Parathyroid adenoma (tissue), 2 donors: ENCODE measurements at regions not wholly inside any gene's neighbourhood (a gene's known extent, or its start where the extent isn't known, plus 50 kb on each side); places are given as distances from the start of the nearest gene placed in this dataset.
A peak's percentile ranks its signal among the peaks of the same experiment; 100 is the strongest.

Experiments used
- H2AFZ ChIP-seq: fragments of 300-600 bp; sonication (generic); one replicate; pipeline ENCODE4 v1.7.0; 2017; ENCODE audit warnings: antibody characterized with exemption, mild to moderate bottlenecking
- H3K27ac ChIP-seq: fragments of 300-600 bp; sonication (generic); one replicate; pipeline ENCODE4 v1.7.0; 2017
- H3K27me3 ChIP-seq: fragments of 300-600 bp; sonication (generic); one replicate; pipeline ENCODE4 v1.7.0; 2017; ENCODE audit warnings: low read length; ENCODE audit not compliant: control insufficient read depth, insufficient read depth
- H3K36me3 ChIP-seq: fragments of 300-600 bp; sonication (generic); one replicate; pipeline ENCODE4 v1.7.0; 2017; ENCODE audit warnings: low read length; ENCODE audit not compliant: control insufficient read depth, insufficient read depth
- H3K4me1 ChIP-seq: fragments of 300-600 bp; sonication (generic); one replicate; pipeline ENCODE4 v1.7.0; 2017; ENCODE audit warnings: control low read depth
- H3K4me2 ChIP-seq: fragments of 300-600 bp; sonication (generic); one replicate; pipeline ENCODE4 v1.7.0; 2017; ENCODE audit warnings: low read length
- H3K4me3 ChIP-seq: fragments of 300-600 bp; sonication (generic); one replicate; pipeline ENCODE4 v1.7.0; 2017; ENCODE audit warnings: low read depth, low read length
- H3K79me2 ChIP-seq: fragments of 300-600 bp; sonication (generic); one replicate; pipeline ENCODE4 v1.7.0; 2017; ENCODE audit warnings: control low read depth
- H3K9ac ChIP-seq: fragments of 300-600 bp; sonication (generic); one replicate; pipeline ENCODE4 v1.7.0; 2017; ENCODE audit warnings: mild to moderate bottlenecking
- H3K9me3 ChIP-seq: fragments of 300-600 bp; sonication (generic); one replicate; pipeline ENCODE4 v1.7.0; 2017; ENCODE audit warnings: low read length; ENCODE audit not compliant: control insufficient read depth
- CTCF ChIP-seq: fragments of 300-600 bp; sonication (generic); IDR thresholded peaks from one replicate; pipeline ENCODE4 v1.7.0; 2017; ENCODE audit warnings: antibody characterized with exemption, mild to moderate bottlenecking
- donor health status: primary hyperparathyroidism.

- Histone ChIP-seq H3K4me1 (peaks cover 2% of the 10 kb centered on the region), H3K4me3 (no peak overlapping the region), H3K9ac (no peak overlapping the region), H3K36me3 (no peaks in the 10 kb centered on the region), H3K4me2 (no peak overlapping the region), H3K9me3 (no peaks in the 10 kb centered on the region), H3K27me3 (no peaks in the 10 kb centered on the region), H3K27ac (no peak overlapping the region), H2AFZ (no peak overlapping the region), H3K79me2 (no peaks in the 10 kb centered on the region)
- TF ChIP-seq CTCF = no peak
These were observed 360.1 kb downstream of the LPIN1 start for GRCh38 chr2:12106440-12107080.

GRCh38 chr2:12107321-12107720, 360.9 kb downstream of the LPIN1 start:
- H3K9me3 ChIP-seq = no peaks in the 10 kb centered on the region
- H3K9ac ChIP-seq = no peak overlapping the region
- no peaks in the 10 kb centered on the region for H3K79me2 ChIP-seq
- no peak overlapping the region for H3K4me3 ChIP-seq
- H3K27me3 ChIP-seq = no peaks in the 10 kb centered on the region
- no peak overlapping the region for H2AFZ ChIP-seq
- H3K4me1 ChIP-seq = peaks cover 2% of the 10 kb centered on the region
- no peak overlapping the region for H3K4me2 ChIP-seq
- TF ChIP-seq CTCF = no peak
- H3K27ac ChIP-seq = no peak overlapping the region
- H3K36me3 ChIP-seq = no peaks in the 10 kb centered on the region

GRCh38 chr2:12107939-12108338, 361.5 kb downstream of the LPIN1 start:
- Histone ChIP-seq H3K79me2 (no peaks in the 10 kb centered on the region), H3K27ac (no peak overlapping the region), H3K4me2 (no peak overlapping the region), H3K9ac (no peak overlapping the region), H3K27me3 (no peaks in the 10 kb centered on the region), H3K9me3 (no peaks in the 10 kb centered on the region), H3K36me3 (no peaks in the 10 kb centered on the region), H3K4me1 (peaks cover 2% of the 10 kb centered on the region), H3K4me3 (no peak overlapping the region), H2AFZ (no peak overlapping the region)
- TF ChIP-seq CTCF = no peak

- no peak for TF ChIP-seq CTCF
- Histone ChIP-seq H3K79me2 (no peaks in the 10 kb centered on the region), H2AFZ (no peak overlapping the region), H3K27me3 (no peaks in the 10 kb centered on the region), H3K27ac (no peak overlapping the region), H3K9me3 (no peaks in the 10 kb centered on the region), H3K36me3 (no peaks in the 10 kb centered on the region), H3K9ac (no peak overlapping the region), H3K4me1 (peaks cover 2% of the 10 kb centered on the region), H3K4me2 (no peak overlapping the region), H3K4me3 (no peak overlapping the region)
These were observed 363.1 kb downstream of the LPIN1 start for GRCh38 chr2:12109363-12110017.

GRCh38 chr2:12110074-12110473, 363.6 kb downstream of the LPIN1 start:
- H3K9me3 ChIP-seq = no peaks in the 10 kb centered on the region
- no peak overlapping the region for H3K27ac ChIP-seq
- H3K27me3 ChIP-seq = no peaks in the 10 kb centered on the region
- peaks cover 2% of the 10 kb centered on the region for H3K4me1 ChIP-seq
- H2AFZ ChIP-seq = peak overlapping the region; percentile 27
- H3K36me3 ChIP-seq = no peaks in the 10 kb centered on the region
- no peaks in the 10 kb centered on the region for H3K79me2 ChIP-seq
- no peak overlapping the region for H3K4me3 ChIP-seq
- H3K9ac ChIP-seq = no peak overlapping the region
- no peak for TF ChIP-seq CTCF
- no peak overlapping the region for H3K4me2 ChIP-seq
